Ishikawa (cell line): ENCODE measurements at regions not wholly inside any gene's neighbourhood (a gene's known extent, or its start where the extent isn't known, plus 50 kb on each side); places are given as distances from the start of the nearest gene placed in this dataset.

Experiments
- CEBPB ChIP-seq: IDR thresholded peaks from 2 replicates; pipeline ENCODE4 v1.6.1; 2012
- CREB1 ChIP-seq: IDR thresholded peaks from 2 replicates; pipeline ENCODE4 v1.6.1; 2012; ENCODE audit warnings: low read depth
- EGR1 ChIP-seq: IDR thresholded peaks from 2 replicates; pipeline ENCODE4 v1.6.1; 2012
- EP300 ChIP-seq: IDR thresholded peaks from 2 replicates; pipeline ENCODE4 v1.6.1; 2012; ENCODE audit warnings: borderline replicate concordance
- FOXM1 ChIP-seq: IDR thresholded peaks from 2 replicates; pipeline ENCODE4 v1.6.1; 2012; ENCODE audit warnings: low read depth, borderline replicate concordance
- MAX ChIP-seq: IDR thresholded peaks from 2 replicates; pipeline ENCODE4 v1.6.1; 2012
- NFIC ChIP-seq: IDR thresholded peaks from 2 replicates; pipeline ENCODE4 v1.6.1; 2012
- RAD21 ChIP-seq: IDR thresholded peaks from 2 replicates; pipeline ENCODE4 v1.6.1; 2012; ENCODE audit warnings: low read depth
- TAF1 ChIP-seq: IDR thresholded peaks from 2 replicates; pipeline ENCODE4 v1.6.1; 2012; ENCODE audit warnings: low read depth, mild to moderate bottlenecking
- TCF12 ChIP-seq: IDR thresholded peaks from 2 replicates; pipeline ENCODE4 v1.6.1; 2012; ENCODE audit warnings: low read depth
- TEAD4 ChIP-seq: IDR thresholded peaks from 2 replicates; pipeline ENCODE4 v1.6.1; 2012
- YY1 ChIP-seq: IDR thresholded peaks from 2 replicates; pipeline ENCODE4 v1.6.1; 2012; ENCODE audit warnings: low read depth
- ZBTB7A ChIP-seq: IDR thresholded peaks from 2 replicates; pipeline ENCODE4 v1.6.1; 2012; ENCODE audit warnings: low read depth
- TF ChIP-seq, protein P1 (sequence below): IDR thresholded peaks from 2 replicates; pipeline ENCODE4 v1.6.1; 2012; ENCODE audit warnings: low read depth, mild to moderate bottlenecking
- TF ChIP-seq, protein P2 (sequence below): IDR thresholded peaks from 2 replicates; pipeline ENCODE4 v1.6.1; 2012

GRCh38 chr13:47251771-47252170, 354.9 kb upstream of the HTR2A start:
- TF ChIP-seq TEAD4 = no peak
- TF ChIP-seq, protein P1, sequence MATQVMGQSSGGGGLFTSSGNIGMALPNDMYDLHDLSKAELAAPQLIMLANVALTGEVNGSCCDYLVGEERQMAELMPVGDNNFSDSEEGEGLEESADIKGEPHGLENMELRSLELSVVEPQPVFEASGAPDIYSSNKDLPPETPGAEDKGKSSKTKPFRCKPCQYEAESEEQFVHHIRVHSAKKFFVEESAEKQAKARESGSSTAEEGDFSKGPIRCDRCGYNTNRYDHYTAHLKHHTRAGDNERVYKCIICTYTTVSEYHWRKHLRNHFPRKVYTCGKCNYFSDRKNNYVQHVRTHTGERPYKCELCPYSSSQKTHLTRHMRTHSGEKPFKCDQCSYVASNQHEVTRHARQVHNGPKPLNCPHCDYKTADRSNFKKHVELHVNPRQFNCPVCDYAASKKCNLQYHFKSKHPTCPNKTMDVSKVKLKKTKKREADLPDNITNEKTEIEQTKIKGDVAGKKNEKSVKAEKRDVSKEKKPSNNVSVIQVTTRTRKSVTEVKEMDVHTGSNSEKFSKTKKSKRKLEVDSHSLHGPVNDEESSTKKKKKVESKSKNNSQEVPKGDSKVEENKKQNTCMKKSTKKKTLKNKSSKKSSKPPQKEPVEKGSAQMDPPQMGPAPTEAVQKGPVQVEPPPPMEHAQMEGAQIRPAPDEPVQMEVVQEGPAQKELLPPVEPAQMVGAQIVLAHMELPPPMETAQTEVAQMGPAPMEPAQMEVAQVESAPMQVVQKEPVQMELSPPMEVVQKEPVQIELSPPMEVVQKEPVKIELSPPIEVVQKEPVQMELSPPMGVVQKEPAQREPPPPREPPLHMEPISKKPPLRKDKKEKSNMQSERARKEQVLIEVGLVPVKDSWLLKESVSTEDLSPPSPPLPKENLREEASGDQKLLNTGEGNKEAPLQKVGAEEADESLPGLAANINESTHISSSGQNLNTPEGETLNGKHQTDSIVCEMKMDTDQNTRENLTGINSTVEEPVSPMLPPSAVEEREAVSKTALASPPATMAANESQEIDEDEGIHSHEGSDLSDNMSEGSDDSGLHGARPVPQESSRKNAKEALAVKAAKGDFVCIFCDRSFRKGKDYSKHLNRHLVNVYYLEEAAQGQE = no peak
- TF ChIP-seq TAF1 = no peak
- TF ChIP-seq ZBTB7A = no peak
- no peak for TF ChIP-seq RAD21
- no peak for TF ChIP-seq EGR1

GRCh38 chr13:47250146-47250545, 353.3 kb upstream of the HTR2A start:
- TF ChIP-seq TEAD4 (no peak), YY1 (no peak), EGR1 (no peak), FOXM1 (no peak), NFIC (no peak), CREB1 (no peak), ZBTB7A (no peak), CEBPB (no peak), EP300 (no peak), RAD21 (no peak), TAF1 (no peak), TCF12 (no peak), MAX (no peak)
- TF ChIP-seq, protein P2, sequence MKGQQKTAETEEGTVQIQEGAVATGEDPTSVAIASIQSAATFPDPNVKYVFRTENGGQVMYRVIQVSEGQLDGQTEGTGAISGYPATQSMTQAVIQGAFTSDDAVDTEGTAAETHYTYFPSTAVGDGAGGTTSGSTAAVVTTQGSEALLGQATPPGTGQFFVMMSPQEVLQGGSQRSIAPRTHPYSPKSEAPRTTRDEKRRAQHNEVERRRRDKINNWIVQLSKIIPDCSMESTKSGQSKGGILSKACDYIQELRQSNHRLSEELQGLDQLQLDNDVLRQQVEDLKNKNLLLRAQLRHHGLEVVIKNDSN = no peak
- TF ChIP-seq, protein P1 = no peak

- no peak for TF ChIP-seq EGR1
- no peak for TF ChIP-seq RAD21
Measured at GRCh38 chr13:47249266-47249665, 352.4 kb upstream of the HTR2A start.

- TF ChIP-seq, protein P2 = no peak
- TF ChIP-seq TAF1 (no peak), EGR1 (no peak), NFIC (no peak), CREB1 (no peak), MAX (no peak), TCF12 (no peak), ZBTB7A (no peak), CEBPB (no peak), RAD21 (no peak), EP300 (no peak), TEAD4 (no peak), FOXM1 (no peak), YY1 (no peak)
- TF ChIP-seq, protein P1 = no peak
Measured at GRCh38 chr13:47241446-47241845, 344.6 kb upstream of the HTR2A start.

GRCh38 chr13:47239025-47239424, 342.2 kb upstream of the HTR2A start:
- TF ChIP-seq CREB1 = no peak
